Spleen (tissue), 11 donors: ENCODE measurements at regions not wholly inside any gene's neighbourhood (a gene's known extent, or its start where the extent isn't known, plus 50 kb on each side); places are given as distances from the start of the nearest gene placed in this dataset.

Source experiments
- DNase-seq: peaks from one replicate; pipeline ENCODE4 v3.0.0-alpha.2; 2020
- H3K27ac ChIP-seq, 8 donors: fragments of 200-600 bp; sonication (generic) in 7 of 8; 1 replicate in 4 of 8; 2 replicates in 4 of 8; pipeline versions ENCODE4 v1.5.0 to v1.8.0; 2016 to 2021; ENCODE audit warnings: inconsistent platforms in 4 of 8, mild to moderate bottlenecking in 4 of 8, moderate library complexity in 1 of 8
- H3K27me3 ChIP-seq, 7 donors: fragments of 200-600 bp; sonication (generic) in 6 of 7; replicated peaks in 1 of 7; 1 replicate in 4 of 7; 2 replicates in 3 of 7; pipeline versions ENCODE4 v1.5.0 to v1.8.0; 2016 to 2021; ENCODE audit warnings: inconsistent platforms in 3 of 7, mild to moderate bottlenecking in 1 of 7
- H3K36me3 ChIP-seq, 6 donors: fragments of 200-600 bp; sonication (generic) in 5 of 6; 1 replicate in 4 of 6; 2 replicates in 2 of 6; pipeline versions ENCODE4 v1.5.0 to v1.8.0; 2016 to 2021; ENCODE audit warnings: inconsistent platforms in 2 of 6
- H3K4me1 ChIP-seq, 6 donors: fragments of 200-600 bp; sonication (generic) in 5 of 6; 1 replicate in 3 of 6; 2 replicates in 3 of 6; pipeline versions ENCODE4 v1.5.0 to v1.8.0; 2016 to 2021; ENCODE audit warnings: inconsistent platforms in 3 of 6
- H3K4me3 ChIP-seq, 8 donors: fragments of 200-600 bp; sonication (generic) in 7 of 8; 1 replicate in 4 of 8; 2 replicates in 4 of 8; pipeline versions ENCODE4 v1.5.0 to v1.8.0; 2016 to 2021; ENCODE audit warnings: inconsistent platforms in 4 of 8, mild to moderate bottlenecking in 4 of 8, moderate library complexity in 2 of 8
- H3K9me3 ChIP-seq, 8 donors: fragments of 200-600 bp; sonication (generic) in 7 of 8; 1 replicate in 4 of 8; 2 replicates in 4 of 8; pipeline versions ENCODE4 v1.5.0 to v1.8.0; 2016 to 2021; ENCODE audit warnings: inconsistent platforms in 4 of 8
- POLR2A ChIP-seq, 3 donors: fragments of 450-650 bp; IDR thresholded peaks; one replicate each; pipeline ENCODE4 v1.5.1; 2017; ENCODE audit warnings: antibody characterized with exemption in 3 of 3, mild to moderate bottlenecking in 1 of 3
- POLR2AphosphoS5 ChIP-seq, 3 donors: sonication (generic); formaldehyde crosslinking; IDR thresholded peaks; one replicate each; pipeline ENCODE4 v1.5.1; 2017; ENCODE audit warnings: antibody characterized with exemption in 3 of 3
- WGBS, 5 donors: extraction: QIAGEN DNeasy Blood & Tissue Kit in 3 of 5; methylation state at CpG; one replicate each; pipeline versions ENCODE4 v1.1.5 to v1.1.7; 2013 to 2018; 5-methylcytosine and 5-hydroxymethylcytosine counted together
- intact Hi-C: fragments of 100-400 bp; cut with DNase I; formaldehyde crosslinking; loops from one replicate; pipeline ENCODE4 v1.15.0; 2023; ENCODE audit warnings: low total_unique reads
- TF ChIP-seq, protein P1 (sequence below), 11 experiments: fragments of 200-600 bp in 7 of 11; fragments of 450-650 bp in 4 of 11; sonication (generic) in 4 of 11; IDR thresholded peaks in 8 of 11; conservative IDR thresholded peaks in 3 of 11; 1 replicate in 7 of 11; 2 replicates in 4 of 11; pipeline versions ENCODE4 v1.4.0 to v1.8.0; 2016 to 2021; ENCODE audit warnings: antibody characterized with exemption in 11 of 11, inconsistent platforms in 4 of 11, mild to moderate bottlenecking in 1 of 11
- donor health status: healthy with polysubstance abuse.
- donor health status: DM: no; HTN: no; CAD: no; lungs with moderate emphysema.
- donor health status: DM: no; HTN: no; CAD: no.
- donor health status: Bipolar disorder and iron deficiency.
- donor health status: healthy.
- donor health status: DM: no; HTN: no; CAD: no.
- donor health status: DM: yes; HTN: yes; CAD: no.

GRCh38 chr5:130479045-130479804 lies 575.0 kb downstream of the CHSY3 start:
- intact Hi-C loops, result no loop called here
- no peak for DNase-seq
- no peaks in the 10 kb centered on the region for H3K27me3 ChIP-seq
- H3K9me3 ChIP-seq, result peaks cover 0 to 35% (median 24%) of the 10 kb centered on the region in 8 donors
- no peak overlapping the region for H3K27ac ChIP-seq
- WGBS, 5 donors, result 80 to 87% (median 84%) methylated on average over 9 of the region's 9 CpGs
- no peaks in the 10 kb centered on the region for H3K4me1 ChIP-seq
- TF ChIP-seq POLR2AphosphoS5 (IDR thresholded peaks at IDR 0.05) (no peak), POLR2A (IDR thresholded peaks at IDR 0.05) (no peak)
- TF ChIP-seq, protein P1, sequence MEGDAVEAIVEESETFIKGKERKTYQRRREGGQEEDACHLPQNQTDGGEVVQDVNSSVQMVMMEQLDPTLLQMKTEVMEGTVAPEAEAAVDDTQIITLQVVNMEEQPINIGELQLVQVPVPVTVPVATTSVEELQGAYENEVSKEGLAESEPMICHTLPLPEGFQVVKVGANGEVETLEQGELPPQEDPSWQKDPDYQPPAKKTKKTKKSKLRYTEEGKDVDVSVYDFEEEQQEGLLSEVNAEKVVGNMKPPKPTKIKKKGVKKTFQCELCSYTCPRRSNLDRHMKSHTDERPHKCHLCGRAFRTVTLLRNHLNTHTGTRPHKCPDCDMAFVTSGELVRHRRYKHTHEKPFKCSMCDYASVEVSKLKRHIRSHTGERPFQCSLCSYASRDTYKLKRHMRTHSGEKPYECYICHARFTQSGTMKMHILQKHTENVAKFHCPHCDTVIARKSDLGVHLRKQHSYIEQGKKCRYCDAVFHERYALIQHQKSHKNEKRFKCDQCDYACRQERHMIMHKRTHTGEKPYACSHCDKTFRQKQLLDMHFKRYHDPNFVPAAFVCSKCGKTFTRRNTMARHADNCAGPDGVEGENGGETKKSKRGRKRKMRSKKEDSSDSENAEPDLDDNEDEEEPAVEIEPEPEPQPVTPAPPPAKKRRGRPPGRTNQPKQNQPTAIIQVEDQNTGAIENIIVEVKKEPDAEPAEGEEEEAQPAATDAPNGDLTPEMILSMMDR (IDR thresholded peaks at IDR 0.05 in 8 of 11, conservative IDR thresholded peaks at IDR 0.05 in 3 of 11), result no peak
- no peaks in the 10 kb centered on the region for H3K36me3 ChIP-seq
- H3K4me3 ChIP-seq, result no peak overlapping the region

GRCh38 chr5:130476325-130476724 lies 572.1 kb downstream of the CHSY3 start:
- Histone ChIP-seq H3K27ac (no peak overlapping the region), H3K4me1 (no peaks in the 10 kb centered on the region), H3K36me3 (no peaks in the 10 kb centered on the region), H3K27me3 (no peaks in the 10 kb centered on the region), H3K4me3 (no peak overlapping the region), H3K9me3 (peaks cover 0 to 47% (median 24%) of the 10 kb centered on the region in 8 donors)
- DNase-seq, result no peak
- intact Hi-C loops, result no loop called here
- TF ChIP-seq, protein P1 (IDR thresholded peaks at IDR 0.05 in 8 of 11, conservative IDR thresholded peaks at IDR 0.05 in 3 of 11), result no peak
- TF ChIP-seq POLR2A (IDR thresholded peaks at IDR 0.05) (no peak), POLR2AphosphoS5 (IDR thresholded peaks at IDR 0.05) (no peak)
- 88 to 93% (median 88%) methylated on average over 6 of the region's 6 CpGs for WGBS, 5 donors

- DNase-seq, result no peak
- 83 to 98% (median 92%) methylated on average over 1 of the region's 1 CpG for WGBS, 5 donors
- H3K36me3 ChIP-seq, result no peaks in the 10 kb centered on the region
- TF ChIP-seq POLR2AphosphoS5 (IDR thresholded peaks at IDR 0.05) (no peak), POLR2A (IDR thresholded peaks at IDR 0.05) (no peak)
- TF ChIP-seq, protein P1 (IDR thresholded peaks at IDR 0.05 in 8 of 11, conservative IDR thresholded peaks at IDR 0.05 in 3 of 11), result no peak
- no peak overlapping the region for H3K4me3 ChIP-seq
- intact Hi-C loops, result no loop called here
- H3K4me1 ChIP-seq, result no peaks in the 10 kb centered on the region
- H3K27me3 ChIP-seq, result no peaks in the 10 kb centered on the region
- peaks cover 0 to 19% (median 5%) of the 10 kb centered on the region in 8 donors for H3K9me3 ChIP-seq
- no peak overlapping the region for H3K27ac ChIP-seq
These were observed 558.3 kb downstream of the CHSY3 start for GRCh38 chr5:130462516-130462915.

GRCh38 chr5:130455175-130455574 lies 550.9 kb downstream of the CHSY3 start:
- Histone ChIP-seq H3K27me3 (no peaks in the 10 kb centered on the region), H3K4me1 (no peaks in the 10 kb centered on the region), H3K36me3 (no peaks in the 10 kb centered on the region), H3K9me3 (peaks cover 0 to 50% (median 31%) of the 10 kb centered on the region in 8 donors), H3K4me3 (no peak overlapping the region), H3K27ac (no peak overlapping the region)
- WGBS, 5 donors, result 85 to 93% (median 89%) methylated on average over 2 of the region's 2 CpGs
- DNase-seq, result no peak
- intact Hi-C loops, result no loop called here
- TF ChIP-seq POLR2A (IDR thresholded peaks at IDR 0.05) (no peak), POLR2AphosphoS5 (IDR thresholded peaks at IDR 0.05) (no peak)
- TF ChIP-seq, protein P1 (IDR thresholded peaks at IDR 0.05 in 8 of 11, conservative IDR thresholded peaks at IDR 0.05 in 3 of 11), result no peak
